ENCODE measurements at regions not wholly inside any gene's neighbourhood (a gene's known extent, or its start where the extent isn't known, plus 50 kb on each side); places are given as distances from the start of the nearest gene placed in this dataset.

- no peak for TF ChIP-seq TAF1 (IDR thresholded peaks at IDR 0.05; ENCODE audit: low read depth)
- no peak for TF ChIP-seq YY1 (IDR thresholded peaks at IDR 0.05; ENCODE audit: low read depth)
- TF ChIP-seq CEBPB (IDR thresholded peaks at IDR 0.05) = no peak
- TF ChIP-seq MAX (IDR thresholded peaks at IDR 0.05) = no peak
- no peak for TF ChIP-seq EGR1 (IDR thresholded peaks at IDR 0.05)
- TF ChIP-seq EP300 (IDR thresholded peaks at IDR 0.05; ENCODE audit: borderline replicate concordance) = no peak
Measured at GRCh38 chr1:204799630-204800029, 71.0 kb upstream of the NFASC start.

All from Ishikawa (cell line).